GM10266 (cell line): ENCODE measurements at regions not wholly inside any gene's neighbourhood (a gene's known extent, or its start where the extent isn't known, plus 50 kb on each side); places are given as distances from the start of the nearest gene placed in this dataset.

Experiments used
- DNase-seq: peaks from one replicate; pipeline ENCODE4 v3.0.0; 2012; ENCODE audit errors: extremely low spot score
- TF ChIP-seq, protein P1 (sequence below): IDR thresholded peaks from 2 replicates; pipeline ENCODE4 v1.5.1; 2012; ENCODE audit warnings: mild to moderate bottlenecking, low read depth; ENCODE audit not compliant: control insufficient read depth, insufficient read depth; ENCODE audit errors: missing control alignments

DNA sequence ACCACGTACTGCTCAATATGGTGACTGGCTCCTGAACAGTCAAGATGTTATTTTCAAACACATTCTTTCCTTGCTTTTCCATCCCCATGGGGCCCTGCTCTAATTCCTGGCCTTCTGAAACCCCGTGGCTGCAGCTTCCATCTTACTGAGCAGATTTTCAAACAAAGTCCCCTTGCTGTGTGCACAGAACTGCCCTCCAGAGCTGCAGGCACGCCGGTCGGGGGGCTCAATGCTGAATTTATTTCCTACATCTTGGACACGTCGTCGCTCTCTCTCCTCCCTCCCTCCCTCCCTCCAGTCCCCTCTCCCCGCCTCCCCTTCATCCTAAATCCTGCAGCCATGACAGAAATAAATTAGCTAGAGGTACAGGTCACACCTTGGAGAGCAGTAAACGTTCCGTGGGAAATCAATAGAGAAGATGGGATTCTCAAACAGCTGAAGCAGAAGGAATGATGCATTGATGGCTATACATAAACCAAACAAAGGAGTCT lies 243.1 kb upstream of the BLID start:
- no peak for DNase-seq
- TF ChIP-seq, protein P1, sequence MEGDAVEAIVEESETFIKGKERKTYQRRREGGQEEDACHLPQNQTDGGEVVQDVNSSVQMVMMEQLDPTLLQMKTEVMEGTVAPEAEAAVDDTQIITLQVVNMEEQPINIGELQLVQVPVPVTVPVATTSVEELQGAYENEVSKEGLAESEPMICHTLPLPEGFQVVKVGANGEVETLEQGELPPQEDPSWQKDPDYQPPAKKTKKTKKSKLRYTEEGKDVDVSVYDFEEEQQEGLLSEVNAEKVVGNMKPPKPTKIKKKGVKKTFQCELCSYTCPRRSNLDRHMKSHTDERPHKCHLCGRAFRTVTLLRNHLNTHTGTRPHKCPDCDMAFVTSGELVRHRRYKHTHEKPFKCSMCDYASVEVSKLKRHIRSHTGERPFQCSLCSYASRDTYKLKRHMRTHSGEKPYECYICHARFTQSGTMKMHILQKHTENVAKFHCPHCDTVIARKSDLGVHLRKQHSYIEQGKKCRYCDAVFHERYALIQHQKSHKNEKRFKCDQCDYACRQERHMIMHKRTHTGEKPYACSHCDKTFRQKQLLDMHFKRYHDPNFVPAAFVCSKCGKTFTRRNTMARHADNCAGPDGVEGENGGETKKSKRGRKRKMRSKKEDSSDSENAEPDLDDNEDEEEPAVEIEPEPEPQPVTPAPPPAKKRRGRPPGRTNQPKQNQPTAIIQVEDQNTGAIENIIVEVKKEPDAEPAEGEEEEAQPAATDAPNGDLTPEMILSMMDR = no peak

DNA sequence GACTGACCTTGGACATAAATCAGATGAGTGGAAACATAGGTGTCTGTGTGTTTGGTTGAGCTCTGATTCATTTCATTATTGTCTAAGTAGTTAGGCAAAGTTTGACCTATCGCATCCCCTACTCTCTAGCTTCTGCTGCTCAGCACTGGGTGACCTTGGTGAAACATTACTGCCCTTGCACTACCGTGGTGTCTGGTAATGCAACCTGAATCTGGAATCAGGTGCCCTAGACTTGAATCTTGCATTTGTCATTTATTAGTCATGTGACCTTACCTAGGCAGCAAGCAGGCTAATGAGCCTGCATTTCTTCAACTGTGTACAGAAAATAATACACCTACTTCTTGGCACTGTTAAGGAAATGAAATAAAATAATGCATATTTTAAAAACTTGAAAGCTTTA lies 242.3 kb upstream of the BLID start:
- no peak for DNase-seq

DNA sequence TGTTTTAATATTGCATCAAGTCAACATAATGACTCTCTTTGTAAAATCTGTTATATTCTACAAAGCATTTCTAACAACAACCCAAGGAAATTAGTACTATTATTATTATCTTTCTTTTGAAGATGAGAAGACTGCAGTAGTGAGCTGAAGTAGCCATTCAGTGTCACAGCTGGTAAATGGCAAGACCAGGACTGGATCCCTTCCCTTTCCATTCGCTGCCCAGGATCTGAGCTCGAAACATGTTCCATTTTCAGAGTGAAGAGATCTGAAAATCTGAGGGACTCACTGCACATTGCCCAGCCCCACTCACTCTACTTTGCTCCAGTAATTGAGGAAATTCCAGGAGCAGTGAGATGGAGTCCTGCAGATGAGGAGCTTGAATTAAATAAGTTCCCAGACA lies 240.0 kb upstream of the BLID start:
- DNase-seq = no peak
- TF ChIP-seq, protein P1 = no peak

More for the DNA sequence above, 242.3 kb upstream of the BLID start:
- TF ChIP-seq, protein P1 = no peak

DNA sequence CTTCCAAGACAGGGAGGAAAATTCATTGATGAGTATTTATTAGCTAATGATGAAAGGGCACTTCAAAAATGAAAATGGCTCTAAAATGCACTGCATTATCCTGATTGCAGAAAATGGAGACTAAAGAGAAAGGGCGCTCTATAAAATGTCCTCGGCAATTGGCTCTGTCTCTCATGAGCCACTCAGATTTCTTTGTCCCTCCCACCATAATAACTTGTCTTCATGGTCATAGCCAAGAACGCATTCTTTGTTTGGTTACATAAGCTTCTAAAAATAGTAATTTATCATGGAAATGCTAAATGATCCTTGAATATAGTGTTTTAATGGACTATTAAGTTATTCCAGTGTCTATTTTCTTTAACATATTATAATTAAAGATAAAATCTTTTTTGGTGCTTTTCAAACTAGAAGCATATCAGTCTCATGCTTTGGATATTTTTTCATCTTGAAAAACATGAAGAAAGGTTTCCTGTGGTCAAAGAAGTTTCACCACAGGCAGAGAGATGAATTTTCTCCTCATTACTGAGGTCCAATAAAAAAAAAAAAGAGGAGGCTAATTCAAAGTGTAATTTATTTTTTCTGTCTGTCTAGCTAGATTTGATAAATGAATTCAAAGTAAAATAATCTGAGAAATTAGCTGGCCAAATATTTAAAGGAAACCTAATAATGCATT lies 238.1 kb upstream of the BLID start:
- DNase-seq = no peak
- TF ChIP-seq, protein P1 = no peak

DNA sequence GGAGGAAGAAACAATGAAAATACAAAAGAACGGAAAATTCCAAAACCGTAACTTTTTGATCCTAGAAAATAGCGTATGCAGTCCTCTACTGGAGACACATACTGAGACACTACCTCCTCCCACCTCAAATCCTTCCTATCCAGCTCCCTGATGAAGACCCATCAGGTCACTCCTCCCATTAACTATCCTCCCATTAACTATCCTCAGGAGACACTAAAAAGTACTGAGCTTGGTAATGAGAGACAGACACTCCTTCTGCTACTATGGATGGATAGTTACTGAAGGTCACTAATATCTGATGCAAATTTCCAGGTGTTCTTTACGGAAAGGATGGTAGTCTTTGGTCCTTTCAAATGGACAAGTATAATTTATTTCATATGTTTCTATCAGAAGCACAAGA lies 237.5 kb upstream of the BLID start:
- no peak for DNase-seq
- TF ChIP-seq, protein P1 = no peak

DNA sequence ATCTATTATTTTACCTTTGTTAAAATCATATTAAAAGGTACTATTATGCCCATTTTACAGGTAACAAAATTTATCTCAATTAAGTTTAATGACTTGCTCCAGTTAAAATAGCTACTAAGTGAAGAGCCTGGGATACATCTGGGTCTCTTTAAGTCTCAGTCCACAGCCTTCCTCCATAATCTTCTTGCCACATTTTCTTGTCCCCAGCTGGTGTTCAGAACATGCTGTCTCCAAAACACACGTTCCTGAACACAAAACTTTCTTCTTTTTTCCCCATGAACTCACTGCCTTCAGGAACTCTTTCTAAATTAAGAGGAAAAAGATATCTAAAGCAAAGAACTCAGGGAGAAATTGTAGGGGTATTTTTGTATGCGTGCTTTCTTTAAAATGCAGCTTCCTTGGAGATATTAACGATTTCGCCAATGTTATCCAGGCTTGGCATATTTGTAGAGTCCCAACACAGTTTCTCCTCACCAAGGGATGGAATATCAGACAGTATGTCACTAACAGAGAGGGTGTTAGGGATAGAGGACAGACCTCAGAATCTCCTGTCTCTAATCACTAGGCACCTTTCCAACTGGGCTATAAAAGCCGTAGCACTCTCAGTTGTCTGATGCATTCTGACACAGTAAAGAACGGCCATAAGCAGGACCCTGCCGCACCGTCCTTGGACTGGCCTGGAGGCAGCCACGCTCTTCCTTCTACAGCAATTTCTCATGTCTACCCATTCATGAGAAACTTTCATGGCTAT lies 232.8 kb upstream of the BLID start:
- TF ChIP-seq, protein P1 = no peak
- no peak for DNase-seq

DNA sequence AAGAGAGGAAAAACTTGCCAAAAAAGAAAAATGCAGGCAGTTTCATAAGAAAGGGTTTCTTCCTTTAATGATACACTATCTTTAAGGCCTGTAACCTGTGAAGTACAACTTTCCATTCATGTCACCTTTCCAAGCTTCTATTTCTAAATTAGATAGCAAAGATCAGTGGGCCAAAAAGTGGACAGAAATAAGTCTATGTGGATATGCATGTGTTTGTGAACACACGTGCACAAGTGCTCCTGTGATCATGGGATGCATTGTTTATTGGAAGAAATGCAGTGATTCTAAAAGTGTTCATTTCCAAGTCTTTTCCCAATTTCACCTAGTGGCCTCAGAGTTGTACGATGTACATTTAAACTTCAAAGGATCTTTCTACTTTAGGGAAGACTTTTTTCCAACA lies 230.0 kb upstream of the BLID start:
- TF ChIP-seq, protein P1 = no peak
- DNase-seq = no peak
